Breast epithelium (tissue), 3 donors: ENCODE measurements at regions not wholly inside any gene's neighbourhood (a gene's known extent, or its start where the extent isn't known, plus 50 kb on each side); places are given as distances from the start of the nearest gene placed in this dataset.

Experiments used
- CTCF ChIP-seq, 3 donors: fragments of 450-650 bp; IDR thresholded peaks; one replicate each; pipeline ENCODE4 v1.5.1; 2016 to 2017; ENCODE audit warnings: antibody characterized with exemption in 3 of 3, mild to moderate bottlenecking in 3 of 3, moderate library complexity in 3 of 3
- POLR2AphosphoS5 ChIP-seq, 3 donors: sonication (generic); formaldehyde crosslinking; IDR thresholded peaks; one replicate each; pipeline ENCODE4 v1.6.1; 2017; ENCODE audit warnings: antibody characterized with exemption in 3 of 3

- TF ChIP-seq CTCF (IDR thresholded peaks at IDR 0.05) (no peak), POLR2AphosphoS5 (IDR thresholded peaks at IDR 0.05) (no peak)
Measured at GRCh38 chr1:11418056-11418455, 60.9 kb upstream of the DISP3 start.
